ENCODE measurements at regions not wholly inside any gene's neighbourhood (a gene's known extent, or its start where the extent isn't known, plus 50 kb on each side); places are given as distances from the start of the nearest gene placed in this dataset.

DNA sequence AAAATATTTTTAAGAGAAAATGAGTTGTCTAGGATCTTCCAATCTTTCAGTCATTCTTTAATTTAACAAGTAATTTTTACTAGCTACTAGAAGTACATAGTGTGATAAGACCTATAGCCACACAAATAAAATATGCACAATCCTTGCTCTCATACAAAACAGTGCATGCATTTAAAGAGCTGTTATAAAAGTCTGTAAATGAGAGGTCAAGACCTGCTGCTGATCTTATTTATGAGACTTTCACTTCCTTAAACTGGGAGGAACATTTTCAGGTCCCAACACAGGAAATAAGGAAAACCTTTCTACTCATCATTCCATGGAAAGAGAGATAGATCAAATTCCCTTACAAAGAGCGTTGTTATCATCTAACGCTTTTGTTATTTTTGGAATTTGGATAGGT is 54.2 kb upstream of the PAM start:
- BruUV-seq (replicated peaks), result no TSS peak
- Histone ChIP-seq H3K4me2 (ENCODE audit: low read length) (no peak overlapping the region), H3K9me3 (ENCODE audit: low read length) (no peaks in the 10 kb centered on the region), H3K4me1 (ENCODE audit: insufficient read depth, low read length, poor library complexity, severe bottlenecking) (no peaks in the 10 kb centered on the region), H3K36me3 (ENCODE audit: insufficient read depth, low read length) (no peaks in the 10 kb centered on the region), H2AFZ (ENCODE audit: low read length) (no peak overlapping the region), H3K79me2 (ENCODE audit: insufficient read depth, low read depth, low read length) (no peaks in the 10 kb centered on the region), H3K27ac (ENCODE audit: low read depth, low read length, poor library complexity, severe bottlenecking) (no peak overlapping the region), H3K9me2 (ENCODE audit: insufficient read depth, low read length) (no peaks in the 10 kb centered on the region), H4K20me1 (ENCODE audit: insufficient read depth, low read length) (no peaks in the 10 kb centered on the region), H3K4me3 (ENCODE audit: low read depth, low read length, poor library complexity, severe bottlenecking) (no peak overlapping the region)
- POLR2A ChIA-PET, result interaction anchor here (0.7 kb wide), 1 partner anchor 195 kb away, joined by 3 read pairs; no protein-coding TSS in a partner anchor
- CTCF ChIA-PET (ENCODE audit: unreplicated experiment), result no interaction called here
- intact Hi-C loops (cut with micrococcal nuclease; ENCODE audit: unreplicated experiment), result no loop called here
- no peak for DNase-seq (ENCODE audit: low spot score)
- TF ChIP-seq CTCF (conservative IDR thresholded peaks at IDR 0.05; ENCODE audit: low read length), result no peak
- TF ChIP-seq EZH2phosphoT487 (IDR thresholded peaks at IDR 0.05; ENCODE audit: borderline replicate concordance, low read depth, low read length), result no peak

DNA sequence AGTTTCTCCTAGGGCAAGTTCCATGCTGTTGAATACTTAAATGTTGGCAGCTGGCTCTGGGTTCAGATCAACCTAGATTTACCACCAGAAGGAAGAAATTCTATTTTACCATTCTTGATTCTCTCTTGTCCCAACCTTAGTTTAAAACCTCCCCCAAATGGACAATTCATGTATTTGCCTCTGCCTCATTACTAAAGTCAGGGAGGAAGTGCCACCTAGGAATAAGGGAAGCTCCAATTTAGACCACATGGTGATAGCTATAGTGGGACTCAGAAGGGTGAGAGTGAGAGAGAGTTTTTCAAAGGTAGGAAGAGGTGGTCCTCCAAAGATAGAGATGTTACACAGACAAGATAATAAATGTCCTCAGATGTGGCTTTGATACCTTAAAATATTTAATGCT is 53.4 kb upstream of the PAM start:
- H3K4me3 ChIP-seq (ENCODE audit: low read depth, low read length, poor library complexity, severe bottlenecking), result no peak overlapping the region
- H4K20me1 ChIP-seq (ENCODE audit: insufficient read depth, low read length), result no peaks in the 10 kb centered on the region
- ChIA-PET POLR2A (interaction anchor here (0.7 kb wide), 1 partner anchor 196 kb away, joined by 3 read pairs; no protein-coding TSS in a partner anchor), CTCF (ENCODE audit: unreplicated experiment) (no interaction called here)
- H2AFZ ChIP-seq (ENCODE audit: low read length), result no peak overlapping the region
- H3K4me2 ChIP-seq (ENCODE audit: low read length), result no peak overlapping the region
- no peaks in the 10 kb centered on the region for H3K4me1 ChIP-seq (ENCODE audit: insufficient read depth, low read length, poor library complexity, severe bottlenecking)
- H3K9me3 ChIP-seq (ENCODE audit: low read length), result no peaks in the 10 kb centered on the region
- H3K9me2 ChIP-seq (ENCODE audit: insufficient read depth, low read length), result no peaks in the 10 kb centered on the region
- no peaks in the 10 kb centered on the region for H3K36me3 ChIP-seq (ENCODE audit: insufficient read depth, low read length)
- no TSS peak for BruUV-seq (replicated peaks)
- no peak for TF ChIP-seq CTCF (conservative IDR thresholded peaks at IDR 0.05; ENCODE audit: low read length)
- no peak for TF ChIP-seq EZH2phosphoT487 (IDR thresholded peaks at IDR 0.05; ENCODE audit: borderline replicate concordance, low read depth, low read length)
- H3K27ac ChIP-seq (ENCODE audit: low read depth, low read length, poor library complexity, severe bottlenecking), result no peak overlapping the region
- no peaks in the 10 kb centered on the region for H3K79me2 ChIP-seq (ENCODE audit: insufficient read depth, low read depth, low read length)
- intact Hi-C loops (cut with micrococcal nuclease; ENCODE audit: unreplicated experiment), result no loop called here
- DNase-seq (ENCODE audit: low spot score), result no peak

Data from OCI-LY7 (cell line).